ENCODE measurements at regions not wholly inside any gene's neighbourhood (a gene's known extent, or its start where the extent isn't known, plus 50 kb on each side); places are given as distances from the start of the nearest gene placed in this dataset.
A peak's percentile ranks its signal among the peaks of the same experiment; 100 is the strongest.

DNA sequence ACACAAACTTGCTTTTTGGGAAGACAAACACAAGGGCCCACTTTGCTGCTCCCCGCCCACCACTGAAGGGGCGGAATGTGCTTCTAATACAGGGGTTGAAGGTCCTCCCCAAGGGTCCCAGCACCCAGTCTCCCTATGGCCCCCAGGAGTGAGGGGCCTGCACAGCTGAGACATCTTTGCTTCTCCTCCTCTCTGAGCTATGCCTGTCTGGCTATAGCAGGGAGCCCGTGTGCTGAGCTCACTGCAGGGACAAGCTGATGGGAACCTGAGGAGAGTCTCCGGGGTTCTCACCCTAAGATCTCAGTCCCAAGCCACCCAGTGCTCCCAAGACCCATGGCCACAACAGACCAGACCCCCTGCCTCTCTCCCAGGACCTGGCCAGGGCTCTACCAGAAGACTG, 61.1 kb upstream of the ACAN start:
- DNase-seq (ENCODE audit: low read depth), result no peak

DNA sequence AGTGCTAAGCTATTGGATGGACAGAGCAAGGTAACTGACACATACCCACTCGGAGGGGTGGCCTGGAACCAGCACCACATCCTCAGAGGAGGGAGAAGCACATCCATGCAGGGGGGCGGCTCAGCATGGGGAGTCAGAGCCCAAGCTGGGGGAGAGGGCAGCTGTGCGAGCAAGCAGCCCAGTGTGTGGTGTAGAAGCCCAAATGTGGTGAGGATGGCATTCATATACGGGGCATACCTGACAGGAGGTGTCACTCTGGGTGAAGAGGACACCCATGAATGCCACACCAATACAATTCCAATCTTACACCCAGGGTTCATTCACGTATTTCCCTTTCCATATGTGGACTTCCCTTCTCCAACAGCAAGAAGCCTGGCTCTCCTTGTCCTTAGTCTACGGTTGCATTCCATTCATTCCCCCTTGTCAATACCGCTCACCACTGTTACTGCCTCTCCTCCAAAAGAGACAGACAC, 58.7 kb upstream of the ACAN start:
- no peak for DNase-seq (ENCODE audit: low read depth)

- DNase-seq (ENCODE audit: low read depth), result no peak
Observed at GRCh38 chr15:88745065-88745464, 58.2 kb upstream of the ACAN start.

DNA sequence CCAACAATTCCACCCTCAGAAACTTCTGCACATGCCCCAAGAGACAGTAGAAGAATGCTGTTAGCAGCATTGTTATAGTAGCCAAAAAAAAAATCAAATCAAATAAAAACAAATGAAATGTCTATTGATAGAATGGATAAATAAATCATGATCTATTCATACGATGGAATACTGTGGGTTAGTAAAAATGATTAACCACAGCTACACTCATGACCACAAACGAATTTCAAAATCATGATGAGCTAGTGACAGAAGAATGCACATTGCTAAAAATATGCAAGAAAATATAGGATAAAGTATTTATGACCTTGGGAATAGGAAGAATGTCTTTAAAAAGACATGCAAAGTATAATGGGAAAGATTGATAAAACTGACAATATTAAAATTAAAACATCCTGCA, 57.5 kb upstream of the ACAN start:
- peak; percentile 20 for DNase-seq (ENCODE audit: low read depth)

GRCh38 chr15:88746451-88746850, 56.8 kb upstream of the ACAN start:
- DNase-seq (ENCODE audit: low read depth), result no peak

- peak; percentile 4 for DNase-seq (ENCODE audit: low read depth)
Observed at GRCh38 chr15:88747111-88747510, 56.1 kb upstream of the ACAN start.

DNA sequence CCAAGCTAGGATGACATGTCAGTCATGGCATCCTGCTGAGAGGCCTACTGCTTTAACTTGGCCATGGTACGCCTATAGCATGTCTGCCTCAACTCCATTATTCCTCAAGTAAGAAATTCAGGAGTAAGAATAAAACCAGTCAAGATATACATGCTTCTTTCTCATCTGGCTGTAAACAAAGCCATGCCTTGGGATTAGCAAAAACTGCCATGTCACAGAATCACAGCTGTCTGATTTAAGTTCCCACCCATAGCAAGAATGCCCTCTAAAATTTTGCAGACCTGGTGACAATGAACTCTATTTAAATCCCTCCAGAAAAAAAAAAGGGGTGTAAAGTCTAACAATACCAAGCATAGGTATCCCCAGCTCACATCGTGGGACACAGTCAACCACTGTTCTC, 55.6 kb upstream of the ACAN start:
- DNase-seq (ENCODE audit: low read depth), result no peak

- no peak for DNase-seq (ENCODE audit: low read depth)
Observed at GRCh38 chr15:88748081-88748480, 55.2 kb upstream of the ACAN start.

- no peak for DNase-seq (ENCODE audit: low read depth)
Observed at GRCh38 chr15:88748651-88749050, 54.6 kb upstream of the ACAN start.

GRCh38 chr15:88749699-88750098, 53.5 kb upstream of the ACAN start:
- DNase-seq (ENCODE audit: low read depth), result no peak

- no peak for DNase-seq (ENCODE audit: low read depth)
Observed at GRCh38 chr15:88752501-88752900, 50.7 kb upstream of the ACAN start.

DNA sequence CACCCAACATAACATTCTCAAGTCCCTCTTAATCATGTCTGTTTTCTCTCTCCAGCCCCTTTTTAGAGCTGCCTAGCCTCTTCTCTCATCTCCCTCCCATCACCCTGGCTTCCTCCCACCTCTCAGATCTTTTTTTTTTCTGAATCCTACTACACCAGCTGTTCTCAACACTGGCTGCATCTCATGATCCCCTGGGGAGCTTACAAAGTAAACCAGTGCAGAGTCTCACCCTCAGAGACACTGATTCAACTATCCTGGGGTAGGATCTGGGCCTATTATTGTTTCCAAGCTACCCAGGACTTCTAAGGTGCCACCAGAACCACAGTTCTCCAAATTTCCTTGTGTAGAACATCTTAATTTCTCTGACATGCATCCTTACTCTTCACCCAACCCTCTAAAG, 50.3 kb upstream of the ACAN start:
- no peak for DNase-seq (ENCODE audit: low read depth)

All from M059J (cell line).